ENCODE measurements at regions not wholly inside any gene's neighbourhood (a gene's known extent, or its start where the extent isn't known, plus 50 kb on each side); places are given as distances from the start of the nearest gene placed in this dataset.

- Histone ChIP-seq H4K20me1 (ENCODE audit: insufficient read depth, poor library complexity, severe bottlenecking) (no peaks in the 10 kb centered on the region), H3K79me2 (no peaks in the 10 kb centered on the region), H3K9me3 (ENCODE audit: low read depth) (no peaks in the 10 kb centered on the region), H3K4me2 (no peak overlapping the region), H3K4me1 (ENCODE audit: insufficient read depth) (no peaks in the 10 kb centered on the region), H3K36me3 (replicated peaks; ENCODE audit: insufficient read depth, low read depth) (no peaks in the 10 kb centered on the region), H3K27me3 (no peaks in the 10 kb centered on the region), H2AFZ (no peak overlapping the region), H3K9me2 (replicated peaks; ENCODE audit: insufficient read depth) (no peaks in the 10 kb centered on the region), H3K4me3 (no peak overlapping the region), H3K27ac (no peak overlapping the region)
- no peak for TF ChIP-seq EZH2 (IDR thresholded peaks at IDR 0.05; ENCODE audit: borderline replicate concordance)
- no peak for TF ChIP-seq EZH2phosphoT487 (IDR thresholded peaks at IDR 0.05; ENCODE audit: low read depth, severe bottlenecking, unreplicated experiment)
- TF ChIP-seq CTCF (IDR thresholded peaks at IDR 0.05; ENCODE audit: poor library complexity), result no peak
- no peak for DNase-seq (ENCODE audit: low spot score)
- WGBS (ENCODE audit: low lambda C conversion rate, missing lambda C conversion rate), result 96% methylated on average over 18 of the region's 18 CpGs
Measured at GRCh38 chr16:86707171-86707570, 128.8 kb downstream of the FOXL1 start.

DNA sequence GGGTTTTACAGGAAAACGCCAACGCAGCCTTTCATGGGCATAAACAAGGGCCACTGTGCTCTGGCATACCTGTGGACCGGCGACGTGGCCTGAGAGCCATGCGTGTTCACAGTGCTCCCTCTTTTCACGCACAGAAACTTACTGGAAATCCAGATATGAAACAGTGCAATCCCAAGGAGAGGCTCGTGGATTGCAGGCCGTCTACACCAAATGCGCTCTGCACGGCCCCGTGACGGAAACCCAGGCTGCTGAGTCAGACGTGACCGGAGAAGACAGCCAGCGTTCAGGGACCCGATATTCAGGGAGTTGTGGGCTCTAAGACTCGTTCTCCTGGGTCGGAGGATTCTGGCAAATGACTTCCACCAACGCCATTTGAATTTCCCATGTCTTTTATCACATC is 129.2 kb downstream of the FOXL1 start:
- no peaks in the 10 kb centered on the region for H3K79me2 ChIP-seq
- TF ChIP-seq EZH2phosphoT487 (IDR thresholded peaks at IDR 0.05; ENCODE audit: low read depth, severe bottlenecking, unreplicated experiment) (no peak), EZH2 (IDR thresholded peaks at IDR 0.05; ENCODE audit: borderline replicate concordance) (no peak), CTCF (IDR thresholded peaks at IDR 0.05; ENCODE audit: poor library complexity) (no peak)
- no peak overlapping the region for H3K4me2 ChIP-seq
- H2AFZ ChIP-seq, result no peak overlapping the region
- no peak overlapping the region for H3K27ac ChIP-seq
- H3K9me2 ChIP-seq (replicated peaks; ENCODE audit: insufficient read depth), result no peaks in the 10 kb centered on the region
- no peaks in the 10 kb centered on the region for H4K20me1 ChIP-seq (ENCODE audit: insufficient read depth, poor library complexity, severe bottlenecking)
- no peaks in the 10 kb centered on the region for H3K27me3 ChIP-seq
- no peaks in the 10 kb centered on the region for H3K9me3 ChIP-seq (ENCODE audit: low read depth)
- no peaks in the 10 kb centered on the region for H3K4me1 ChIP-seq (ENCODE audit: insufficient read depth)
- WGBS (ENCODE audit: low lambda C conversion rate, missing lambda C conversion rate), result 92% methylated on average over 20 of the region's 20 CpGs
- H3K36me3 ChIP-seq (replicated peaks; ENCODE audit: insufficient read depth, low read depth), result no peaks in the 10 kb centered on the region
- no peak for DNase-seq (ENCODE audit: low spot score)
- H3K4me3 ChIP-seq, result no peak overlapping the region

DNA sequence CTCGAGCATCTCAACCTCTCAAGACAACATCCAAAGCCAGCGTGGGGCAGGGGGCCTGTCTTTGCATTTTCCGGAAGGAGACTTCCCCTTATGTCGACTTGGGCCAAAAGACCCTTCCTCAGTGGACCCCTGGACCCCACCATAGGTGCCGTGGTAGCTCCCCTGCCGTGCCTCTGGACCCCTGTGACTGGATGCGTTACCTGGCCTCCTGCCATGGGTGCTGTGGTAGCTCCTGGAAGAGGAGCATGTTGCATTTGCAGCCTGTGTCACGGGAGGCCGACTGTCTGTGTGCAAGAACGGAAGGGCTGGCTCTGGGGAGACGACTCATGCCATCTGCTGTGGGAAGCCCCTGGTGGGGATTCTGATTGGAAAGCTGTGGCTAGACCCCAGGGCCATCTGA is 130.1 kb downstream of the FOXL1 start:
- H3K4me1 ChIP-seq (ENCODE audit: insufficient read depth), result no peaks in the 10 kb centered on the region
- H3K9me3 ChIP-seq (ENCODE audit: low read depth), result no peaks in the 10 kb centered on the region
- 93% methylated on average over 11 of the region's 11 CpGs for WGBS (ENCODE audit: low lambda C conversion rate, missing lambda C conversion rate)
- H3K4me3 ChIP-seq, result no peak overlapping the region
- no peaks in the 10 kb centered on the region for H4K20me1 ChIP-seq (ENCODE audit: insufficient read depth, poor library complexity, severe bottlenecking)
- H2AFZ ChIP-seq, result no peak overlapping the region
- no peak overlapping the region for H3K4me2 ChIP-seq
- TF ChIP-seq CTCF (IDR thresholded peaks at IDR 0.05; ENCODE audit: poor library complexity) (no peak), EZH2phosphoT487 (IDR thresholded peaks at IDR 0.05; ENCODE audit: low read depth, severe bottlenecking, unreplicated experiment) (no peak), EZH2 (IDR thresholded peaks at IDR 0.05; ENCODE audit: borderline replicate concordance) (no peak)
- no peak overlapping the region for H3K27ac ChIP-seq
- no peaks in the 10 kb centered on the region for H3K27me3 ChIP-seq
- no peaks in the 10 kb centered on the region for H3K36me3 ChIP-seq (replicated peaks; ENCODE audit: insufficient read depth, low read depth)
- DNase-seq (ENCODE audit: low spot score), result no peak
- no peaks in the 10 kb centered on the region for H3K79me2 ChIP-seq
- H3K9me2 ChIP-seq (replicated peaks; ENCODE audit: insufficient read depth), result no peaks in the 10 kb centered on the region

DNA sequence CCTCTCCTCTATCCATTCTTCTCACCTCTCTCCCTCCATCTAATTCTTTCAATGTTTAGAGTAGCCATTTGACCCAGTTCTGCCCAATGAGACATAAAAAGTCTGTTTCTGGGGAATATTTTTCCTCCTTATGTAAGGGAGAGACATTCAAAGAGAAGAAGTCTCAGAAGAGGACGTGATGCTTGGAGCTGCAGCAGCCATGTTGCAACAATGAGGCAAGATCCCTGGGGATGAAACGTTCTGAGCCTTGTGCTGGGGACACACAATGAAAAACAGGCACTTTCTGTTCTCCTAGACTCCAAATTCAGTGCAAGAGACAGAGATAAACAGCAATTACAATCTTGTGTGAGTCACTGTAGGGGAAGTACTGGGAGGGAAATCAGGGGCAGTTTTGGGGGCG is 130.8 kb downstream of the FOXL1 start:
- Histone ChIP-seq H3K9me2 (replicated peaks; ENCODE audit: insufficient read depth) (no peaks in the 10 kb centered on the region), H3K4me1 (ENCODE audit: insufficient read depth) (no peaks in the 10 kb centered on the region), H3K4me2 (no peak overlapping the region), H2AFZ (no peak overlapping the region), H3K79me2 (no peaks in the 10 kb centered on the region), H4K20me1 (ENCODE audit: insufficient read depth, poor library complexity, severe bottlenecking) (no peaks in the 10 kb centered on the region), H3K4me3 (no peak overlapping the region), H3K36me3 (replicated peaks; ENCODE audit: insufficient read depth, low read depth) (no peaks in the 10 kb centered on the region), H3K9me3 (ENCODE audit: low read depth) (no peaks in the 10 kb centered on the region), H3K27me3 (no peaks in the 10 kb centered on the region), H3K27ac (no peak overlapping the region)
- DNase-seq (ENCODE audit: low spot score), result no peak
- 89% methylated on average over 3 of the region's 3 CpGs for WGBS (ENCODE audit: low lambda C conversion rate, missing lambda C conversion rate)
- no peak for TF ChIP-seq EZH2phosphoT487 (IDR thresholded peaks at IDR 0.05; ENCODE audit: low read depth, severe bottlenecking, unreplicated experiment)
- no peak for TF ChIP-seq EZH2 (IDR thresholded peaks at IDR 0.05; ENCODE audit: borderline replicate concordance)
- TF ChIP-seq CTCF (IDR thresholded peaks at IDR 0.05; ENCODE audit: poor library complexity), result no peak

All from hepatocyte (in vitro differentiated cells).